ENCODE measurements at regions not wholly inside any gene's neighbourhood (a gene's known extent, or its start where the extent isn't known, plus 50 kb on each side); places are given as distances from the start of the nearest gene placed in this dataset.

DNA sequence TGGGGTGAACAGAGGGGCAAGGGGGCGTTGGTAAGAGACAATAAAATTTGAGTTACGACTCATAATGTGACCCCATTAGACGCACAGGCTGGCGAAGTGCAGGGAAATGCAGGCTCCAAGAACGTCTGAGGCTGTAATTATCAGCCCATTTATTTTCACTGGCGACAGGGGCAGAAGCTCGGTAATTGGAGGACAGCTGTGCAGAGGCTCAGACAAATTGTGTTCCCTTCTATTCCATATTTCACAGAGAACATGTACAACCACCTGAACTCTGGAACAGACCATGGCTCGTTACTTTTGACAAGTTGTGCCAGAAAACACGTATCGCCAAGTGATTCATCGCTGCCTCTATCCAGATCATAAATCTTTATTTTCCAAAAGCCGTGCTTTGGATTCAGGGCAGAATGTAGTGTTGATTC, 137.3 kb upstream of the FRMD4A start:
- 33 to 39% (median 36%) methylated on average over 12 of the region's 12 CpGs for WGBS, 4 donors
- H3K4me1 ChIP-seq (replicated peaks in 1 of 2), result no peaks in the 10 kb centered on the region
- no peak for DNase-seq
- H3K9me3 ChIP-seq (replicated peaks in 1 of 3), result no peaks in the 10 kb centered on the region
- H3K27ac ChIP-seq, result no peak overlapping the region
- TF ChIP-seq, protein P1, sequence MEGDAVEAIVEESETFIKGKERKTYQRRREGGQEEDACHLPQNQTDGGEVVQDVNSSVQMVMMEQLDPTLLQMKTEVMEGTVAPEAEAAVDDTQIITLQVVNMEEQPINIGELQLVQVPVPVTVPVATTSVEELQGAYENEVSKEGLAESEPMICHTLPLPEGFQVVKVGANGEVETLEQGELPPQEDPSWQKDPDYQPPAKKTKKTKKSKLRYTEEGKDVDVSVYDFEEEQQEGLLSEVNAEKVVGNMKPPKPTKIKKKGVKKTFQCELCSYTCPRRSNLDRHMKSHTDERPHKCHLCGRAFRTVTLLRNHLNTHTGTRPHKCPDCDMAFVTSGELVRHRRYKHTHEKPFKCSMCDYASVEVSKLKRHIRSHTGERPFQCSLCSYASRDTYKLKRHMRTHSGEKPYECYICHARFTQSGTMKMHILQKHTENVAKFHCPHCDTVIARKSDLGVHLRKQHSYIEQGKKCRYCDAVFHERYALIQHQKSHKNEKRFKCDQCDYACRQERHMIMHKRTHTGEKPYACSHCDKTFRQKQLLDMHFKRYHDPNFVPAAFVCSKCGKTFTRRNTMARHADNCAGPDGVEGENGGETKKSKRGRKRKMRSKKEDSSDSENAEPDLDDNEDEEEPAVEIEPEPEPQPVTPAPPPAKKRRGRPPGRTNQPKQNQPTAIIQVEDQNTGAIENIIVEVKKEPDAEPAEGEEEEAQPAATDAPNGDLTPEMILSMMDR (IDR thresholded peaks at IDR 0.05), result no peak
- TF ChIP-seq POLR2A (IDR thresholded peaks at IDR 0.05), result no peak
- no peaks in the 10 kb centered on the region for H3K36me3 ChIP-seq (replicated peaks in 1 of 2)
- H3K27me3 ChIP-seq, result peaks cover 3% of the 10 kb centered on the region
- intact Hi-C loops (cut with DNase I), result no loop called here
- no peak overlapping the region for H3K4me3 ChIP-seq

DNA sequence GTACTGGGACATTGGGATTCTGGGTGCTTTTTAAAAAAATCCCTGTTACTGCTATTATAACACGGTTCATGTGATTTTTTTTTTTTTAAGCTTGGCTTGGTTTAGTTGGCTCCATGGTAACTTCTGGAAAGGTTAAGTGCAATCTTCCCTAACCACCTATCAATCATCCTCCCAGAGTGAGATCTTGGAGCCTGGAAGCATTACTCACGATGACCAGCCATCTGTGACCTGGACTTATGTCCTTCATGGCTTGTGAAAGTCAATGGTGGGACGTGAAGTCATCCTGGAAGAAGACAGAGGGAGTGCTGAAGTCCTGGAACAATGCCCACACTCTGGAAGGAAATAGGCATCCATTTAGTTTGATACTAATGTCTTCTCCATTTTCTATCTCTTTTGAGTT, 135.5 kb upstream of the FRMD4A start:
- Histone ChIP-seq H3K27ac (no peak overlapping the region), H3K4me1 (replicated peaks in 1 of 2) (no peaks in the 10 kb centered on the region), H3K4me3 (no peak overlapping the region), H3K36me3 (replicated peaks in 1 of 2) (no peaks in the 10 kb centered on the region), H3K9me3 (replicated peaks in 1 of 3) (no peaks in the 10 kb centered on the region), H3K27me3 (peaks cover 3% of the 10 kb centered on the region)
- intact Hi-C loops (cut with DNase I), result no loop called here
- WGBS, 4 donors, result 19 to 28% (median 22%) methylated on average over 3 of the region's 3 CpGs
- no peak for TF ChIP-seq POLR2A (IDR thresholded peaks at IDR 0.05)
- TF ChIP-seq, protein P1 (IDR thresholded peaks at IDR 0.05), result no peak
- DNase-seq, result peak in 4 of 7 donors; percentile 20 to 31 (median 25)

DNA sequence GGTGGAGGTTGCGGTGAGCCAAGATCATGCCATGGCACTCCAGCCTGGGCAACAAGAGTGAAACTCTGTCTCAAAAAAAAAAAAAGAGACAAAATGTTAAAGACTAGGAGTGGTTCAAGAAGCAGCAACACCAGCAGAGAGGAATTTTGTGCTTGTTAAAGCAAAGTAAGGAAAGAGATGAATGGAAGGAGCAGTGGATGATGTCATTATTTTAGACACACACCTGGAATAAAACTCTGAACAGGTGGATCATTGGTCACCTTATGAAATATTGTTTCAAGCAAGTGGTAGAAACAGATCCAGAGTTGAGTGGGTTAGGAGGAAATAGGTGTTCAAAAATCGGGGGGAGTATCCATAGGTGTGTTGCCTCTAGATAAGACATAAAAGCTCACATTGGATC, 129.7 kb upstream of the FRMD4A start:
- no peak for DNase-seq
- 81 to 89% (median 85%) methylated on average over 2 of the region's 2 CpGs for WGBS, 4 donors
- TF ChIP-seq POLR2A (IDR thresholded peaks at IDR 0.05), result no peak
- TF ChIP-seq, protein P1 (IDR thresholded peaks at IDR 0.05), result no peak
- Histone ChIP-seq H3K4me3 (no peak overlapping the region), H3K4me1 (replicated peaks in 1 of 2) (no peaks in the 10 kb centered on the region), H3K36me3 (replicated peaks in 1 of 2) (no peaks in the 10 kb centered on the region), H3K9me3 (replicated peaks in 1 of 3) (no peaks in the 10 kb centered on the region), H3K27me3 (no peaks in the 10 kb centered on the region), H3K27ac (no peak overlapping the region)
- intact Hi-C loops (cut with DNase I), result no loop called here

DNA sequence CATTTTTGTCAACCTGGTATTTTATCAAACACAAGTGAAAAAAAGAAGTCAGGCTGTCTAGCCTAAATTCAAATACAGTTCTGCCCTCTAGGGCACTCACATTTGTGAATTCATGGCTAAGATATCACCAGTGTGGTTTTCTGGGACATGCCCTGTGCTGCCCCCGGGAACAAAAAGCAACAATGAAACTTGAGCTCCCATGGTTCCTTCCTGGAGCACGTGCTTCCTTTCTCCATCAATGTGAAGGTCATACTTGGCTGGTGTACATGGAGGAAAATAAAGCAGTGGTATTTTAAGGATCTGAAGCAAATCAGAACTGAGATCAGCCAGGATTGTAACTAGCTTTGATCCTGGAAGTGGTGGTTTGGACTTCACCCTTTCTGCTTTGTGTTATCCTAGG, 128.9 kb upstream of the FRMD4A start:
- no peaks in the 10 kb centered on the region for H3K4me1 ChIP-seq (replicated peaks in 1 of 2)

More for the DNA sequence above, 128.9 kb upstream of the FRMD4A start:
- Histone ChIP-seq H3K27me3 (no peaks in the 10 kb centered on the region), H3K27ac (no peak overlapping the region), H3K36me3 (replicated peaks in 1 of 2) (no peaks in the 10 kb centered on the region), H3K4me3 (no peak overlapping the region), H3K9me3 (replicated peaks in 1 of 3) (no peaks in the 10 kb centered on the region)
- WGBS, 4 donors, result 11 to 16% (median 14%) methylated on average over 2 of the region's 2 CpGs
- DNase-seq, result no peak
- intact Hi-C loops (cut with DNase I), result no loop called here
- TF ChIP-seq, protein P1 (IDR thresholded peaks at IDR 0.05), result no peak
- TF ChIP-seq POLR2A (IDR thresholded peaks at IDR 0.05), result no peak
